Activated CD4-positive, alpha-beta T cell treated with anti-CD3 and anti-CD28 coated beads, Interleukin-2, amount 50 U/mL, for 1 hour (primary cell): ENCODE measurements at regions not wholly inside any gene's neighbourhood (a gene's known extent, or its start where the extent isn't known, plus 50 kb on each side); places are given as distances from the start of the nearest gene placed in this dataset.

Source experiments
- DNase-seq: peaks from one replicate; pipeline ENCODE4 v3.0.0-alpha.2; 2020

- no peak for DNase-seq
Measured at GRCh38 chr6:169854083-169854725, 102.8 kb downstream of the ERMARD start.

DNA sequence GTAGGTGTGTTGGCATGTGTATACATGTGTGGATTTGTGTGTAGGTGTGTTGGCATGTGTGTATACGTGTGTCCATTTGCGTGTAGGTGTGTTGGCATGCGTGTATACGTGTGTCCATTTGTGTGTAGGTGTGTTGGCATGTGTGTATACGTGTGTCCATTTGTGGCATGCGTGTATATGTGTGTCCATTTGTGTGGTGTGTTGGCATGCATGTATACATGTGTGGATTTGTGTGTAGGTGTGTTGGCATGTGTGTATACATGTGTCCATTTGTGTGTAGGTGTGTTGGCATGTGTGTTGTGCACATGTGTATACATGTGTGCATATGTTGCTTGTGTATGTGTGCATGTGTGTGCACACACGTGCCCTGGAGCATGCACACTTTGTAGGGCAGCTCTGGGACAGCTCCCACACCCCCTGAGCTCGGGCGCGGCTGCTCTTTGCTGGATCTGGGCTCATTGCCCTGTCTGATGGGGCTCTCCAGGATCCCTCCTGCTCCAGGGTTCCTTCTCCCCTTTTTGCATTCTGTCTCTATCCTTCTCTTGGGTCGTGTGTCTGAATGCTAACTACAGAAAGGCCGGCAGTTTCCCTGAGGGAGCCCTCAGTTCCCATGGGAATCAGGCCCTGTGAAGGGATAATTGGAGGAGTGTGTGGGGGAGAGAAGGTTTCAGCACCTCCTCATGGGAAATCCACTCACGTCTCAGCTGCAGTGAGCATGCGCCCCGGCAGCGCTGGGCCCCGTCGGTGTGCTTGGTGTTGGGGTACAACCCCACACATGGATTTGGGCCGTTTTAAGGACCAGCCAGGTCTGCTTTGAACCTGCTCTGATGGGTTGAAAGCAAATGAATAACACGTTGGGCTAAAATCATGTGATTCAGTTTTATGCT lies 102.0 kb downstream of the ERMARD start:
- no peak for DNase-seq

DNA sequence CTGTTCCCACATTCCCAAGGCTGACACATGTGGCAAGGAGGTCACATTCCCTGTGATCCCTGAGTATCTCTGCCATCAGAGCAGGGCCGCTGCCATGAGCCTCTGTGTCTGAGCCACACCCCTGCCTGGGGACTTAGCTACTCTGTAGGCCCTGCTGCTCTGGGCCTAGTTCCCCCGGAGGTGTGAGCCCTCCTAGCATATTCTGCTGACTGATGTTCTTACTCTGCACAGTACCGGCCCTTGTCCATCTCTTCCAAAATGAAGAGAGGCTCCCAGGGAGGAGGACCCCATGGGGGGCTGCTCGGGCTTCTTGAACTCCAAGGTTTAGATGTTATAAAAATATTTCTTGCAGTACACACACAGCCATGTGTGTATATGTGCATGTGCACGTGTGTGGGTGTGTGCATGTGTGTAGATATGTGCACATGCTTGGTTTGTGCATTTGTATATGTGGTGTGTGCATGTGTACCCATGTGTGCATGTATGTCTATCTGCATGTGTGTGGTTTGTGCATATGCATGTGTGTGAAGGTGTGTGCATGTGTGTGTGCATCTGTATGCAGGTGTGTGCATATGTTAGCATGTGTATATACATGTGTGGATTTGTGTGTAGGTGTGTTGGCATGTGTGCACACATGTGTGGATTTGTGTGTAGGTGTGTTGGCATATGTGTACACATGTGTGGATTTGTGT lies 101.2 kb downstream of the ERMARD start:
- no peak for DNase-seq

- no peak for DNase-seq
Measured at GRCh38 chr6:169851641-169852503, 100.5 kb downstream of the ERMARD start.

DNA sequence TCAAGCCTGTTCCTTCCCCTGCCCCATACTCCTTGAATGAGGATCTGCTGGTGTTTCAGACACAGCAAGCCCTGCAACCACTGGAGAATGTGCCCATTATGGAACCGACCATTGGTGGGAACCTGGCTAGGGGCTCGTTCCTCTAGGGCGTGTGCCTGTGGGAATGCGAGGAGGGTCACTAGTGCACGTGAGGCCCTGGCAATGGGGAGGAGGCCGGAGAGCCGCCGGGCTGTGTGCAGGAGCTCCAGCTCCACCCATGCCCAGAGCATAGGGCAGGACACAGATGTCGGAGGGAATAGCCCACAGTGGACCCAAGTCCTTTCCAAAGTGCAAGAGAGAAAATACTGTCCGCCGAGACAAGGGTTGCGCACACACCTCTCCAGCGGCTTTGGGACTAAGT lies 99.3 kb downstream of the ERMARD start:
- no peak for DNase-seq

DNA sequence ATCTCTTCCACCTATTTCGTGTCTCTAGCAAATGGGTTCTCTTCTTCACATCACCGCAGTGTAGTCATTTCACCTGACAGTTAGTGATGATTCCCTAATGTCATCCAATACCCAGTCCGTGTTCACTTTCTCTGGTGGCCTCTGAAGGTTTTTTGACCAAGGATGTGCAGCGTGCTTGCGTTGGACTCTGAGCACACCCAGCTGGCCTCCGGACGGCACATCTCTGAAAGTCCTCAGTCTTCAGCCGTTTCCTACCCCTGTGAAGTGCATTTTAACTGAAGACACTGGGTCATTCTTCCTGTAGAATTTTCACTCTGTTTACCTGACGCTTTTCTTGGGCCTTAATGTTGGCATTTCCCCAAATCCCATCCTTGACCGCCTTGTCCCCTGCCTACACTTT lies 98.7 kb downstream of the ERMARD start:
- DNase-seq, result no peak

- no peak for DNase-seq
Measured at GRCh38 chr6:169849396-169849795, 98.0 kb downstream of the ERMARD start.

- no peak for DNase-seq
Measured at GRCh38 chr6:169848946-169849345, 97.5 kb downstream of the ERMARD start.

- DNase-seq, result no peak
Measured at GRCh38 chr6:169847901-169848311, 96.5 kb downstream of the ERMARD start.

DNA sequence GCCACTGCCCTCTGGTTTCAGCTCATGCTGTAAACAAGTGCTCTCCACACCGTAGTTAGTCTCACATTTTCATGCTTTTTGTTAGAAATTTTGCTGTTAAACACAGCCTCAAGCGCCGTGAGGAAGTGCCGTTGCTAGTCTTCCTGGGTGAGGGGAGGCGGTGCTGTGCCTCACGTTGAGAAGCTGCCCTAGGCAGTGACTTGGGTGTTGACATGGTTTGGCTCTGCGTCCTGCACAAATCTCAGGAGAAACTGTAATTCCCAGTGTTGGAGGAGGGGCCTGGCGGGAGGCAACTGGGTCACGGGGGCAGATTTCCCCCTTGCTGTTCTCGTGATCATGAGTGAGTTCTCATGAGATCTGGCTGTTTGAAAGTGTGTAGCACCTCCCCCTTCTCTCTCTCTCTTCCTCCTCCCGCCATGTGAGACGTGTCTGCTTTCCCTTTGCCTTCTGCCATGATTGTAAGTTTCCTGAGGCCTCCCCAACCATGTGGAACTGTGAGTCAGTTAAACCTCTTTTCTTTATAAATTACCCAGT lies 95.8 kb downstream of the ERMARD start:
- DNase-seq, result no peak

DNA sequence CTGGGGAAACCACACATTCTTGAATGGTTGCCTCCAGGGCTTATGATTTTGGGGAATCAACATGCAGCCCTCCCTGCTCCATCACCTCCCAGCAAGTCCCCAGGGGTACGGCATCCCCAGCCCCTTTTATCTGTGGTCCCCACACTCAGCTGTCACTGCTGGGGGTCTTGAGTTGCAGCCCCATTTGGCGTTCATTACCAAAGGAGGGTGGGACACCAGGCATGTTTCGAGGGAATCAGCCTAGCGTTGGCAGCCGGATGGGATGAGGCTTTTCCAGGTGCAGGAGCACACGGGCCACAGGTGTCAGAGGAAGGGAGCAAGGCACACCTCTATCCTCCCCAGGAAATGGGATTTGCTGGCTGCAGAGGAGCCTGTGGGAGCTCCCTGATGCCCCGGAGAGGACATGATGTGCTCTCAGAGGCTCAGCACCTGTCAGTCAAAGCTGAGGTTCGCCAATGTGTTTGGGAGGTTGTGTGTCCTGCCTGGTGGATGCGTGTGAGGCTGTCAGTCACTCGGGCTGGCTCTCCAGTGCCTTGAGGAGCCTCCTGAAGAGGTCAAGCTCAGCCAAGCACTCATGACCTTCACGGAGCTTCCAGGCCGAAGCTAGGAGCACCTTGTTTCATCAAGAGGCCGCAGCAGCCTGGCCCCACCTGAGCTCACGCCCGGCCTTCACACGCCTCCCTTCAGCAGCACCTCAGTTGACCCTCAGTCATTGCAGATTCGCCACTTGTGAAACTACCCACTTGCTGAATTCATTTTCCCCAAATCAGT lies 95.0 kb downstream of the ERMARD start:
- no peak for DNase-seq

- no peak for DNase-seq
Measured at GRCh38 chr6:169845426-169846285, 94.2 kb downstream of the ERMARD start.

- no peak for DNase-seq
Measured at GRCh38 chr6:169844946-169845345, 93.5 kb downstream of the ERMARD start.

GRCh38 chr6:169843991-169844390 lies 92.6 kb downstream of the ERMARD start:
- no peak for DNase-seq

DNA sequence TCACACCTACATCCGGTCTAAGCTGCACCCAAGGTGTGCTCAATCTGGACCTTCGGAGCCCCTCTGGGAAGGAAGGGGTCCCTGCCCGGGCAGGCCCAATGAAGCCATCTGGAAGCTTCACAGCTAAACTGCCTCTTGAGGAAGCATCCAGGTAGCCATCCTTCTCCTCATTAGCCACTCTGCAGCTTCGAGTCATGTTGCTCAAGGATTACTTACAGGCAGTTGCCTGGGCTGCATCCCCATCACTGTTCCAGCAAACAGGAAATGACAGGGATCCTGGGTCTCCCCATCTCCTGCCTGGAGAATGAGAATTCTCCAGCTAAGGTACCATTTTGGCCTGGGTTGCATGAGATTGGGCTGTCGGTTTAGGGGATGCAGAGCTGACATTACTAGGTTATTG lies 91.7 kb downstream of the ERMARD start:
- DNase-seq, result no peak

- DNase-seq, result no peak
Measured at GRCh38 chr6:169841907-169842606, 90.6 kb downstream of the ERMARD start.

DNA sequence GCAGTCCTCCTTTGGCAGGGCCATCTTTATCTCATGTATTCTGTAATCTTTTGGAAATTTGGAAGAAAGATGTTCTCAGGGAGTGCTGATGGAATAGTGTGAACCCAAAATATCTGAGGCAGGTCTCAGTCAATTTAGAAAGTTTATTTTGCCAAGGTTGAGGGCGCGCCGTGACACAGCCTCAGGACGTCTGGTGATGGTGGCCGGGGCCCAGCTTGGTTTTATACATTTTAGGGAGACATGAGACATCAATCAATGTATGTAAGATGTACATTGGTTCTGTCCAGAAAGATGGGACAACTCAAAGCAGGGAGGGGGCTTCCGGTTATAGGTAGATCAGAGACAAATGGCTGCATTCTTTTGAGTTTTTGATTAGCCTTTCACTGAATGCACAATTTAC lies 89.8 kb downstream of the ERMARD start:
- no peak for DNase-seq

DNA sequence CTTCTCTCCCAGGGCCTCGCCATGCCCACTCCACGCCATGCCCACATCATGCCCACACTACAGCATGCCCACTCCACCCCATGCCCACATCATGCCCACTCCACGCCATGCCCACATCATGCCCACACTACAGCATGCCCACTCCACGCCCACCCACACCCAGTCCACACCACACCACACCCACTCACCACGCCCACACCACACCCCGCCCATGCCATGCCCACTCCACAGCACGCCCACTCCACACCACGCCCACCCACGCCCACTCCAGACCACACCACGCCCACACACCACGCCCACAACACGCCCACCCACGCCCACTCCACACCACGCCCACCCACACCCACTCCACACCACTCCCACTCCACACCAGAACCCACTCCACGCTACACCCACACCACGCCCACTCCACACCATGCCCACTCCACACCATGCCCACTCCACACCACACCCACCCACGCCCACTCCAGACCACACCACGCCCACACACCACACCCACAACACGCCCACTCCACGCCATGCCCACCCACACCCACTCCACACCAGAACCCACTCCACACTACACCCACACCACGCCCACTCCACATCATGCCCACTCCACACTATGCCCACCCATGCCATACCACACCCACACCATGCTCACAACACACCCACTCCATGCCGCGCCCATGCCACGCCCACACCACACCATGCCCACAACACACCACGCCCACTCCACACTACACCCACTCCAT lies 88.6 kb downstream of the ERMARD start:
- no peak for DNase-seq

DNA sequence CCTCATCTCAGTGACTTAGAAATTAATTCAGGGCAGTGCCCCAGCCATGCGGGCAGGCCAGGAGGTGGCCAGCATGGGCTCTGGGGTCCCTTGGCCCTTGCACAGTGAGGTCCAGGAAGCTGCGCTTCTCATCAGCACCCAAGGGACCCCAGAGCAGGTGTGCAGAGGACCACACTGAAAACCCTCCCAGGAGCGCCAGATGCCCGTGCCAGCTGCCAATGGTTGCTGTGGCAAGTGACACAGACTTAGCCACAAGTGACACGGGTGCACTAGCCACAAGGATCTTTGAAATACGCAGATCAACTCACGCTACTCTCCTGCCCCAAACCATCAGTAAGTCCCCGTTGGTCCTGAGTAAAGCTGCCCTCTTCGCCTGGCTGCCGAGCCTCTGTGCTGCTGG lies 88.1 kb downstream of the ERMARD start:
- no peak for DNase-seq
